ENCODE measurements at regions not wholly inside any gene's neighbourhood (a gene's known extent, or its start where the extent isn't known, plus 50 kb on each side); places are given as distances from the start of the nearest gene placed in this dataset.
"Not testable (repeated sequence)": the region's sequence is repeated elsewhere in the genome, so short reads cannot be mapped to it uniquely, and the experiment has no call there.

GRCh38 chr1:43098200-43098599 is 73.9 kb downstream of the EBNA1BP2 start:
- CTCF ChIA-PET, result no interaction called here

DNA sequence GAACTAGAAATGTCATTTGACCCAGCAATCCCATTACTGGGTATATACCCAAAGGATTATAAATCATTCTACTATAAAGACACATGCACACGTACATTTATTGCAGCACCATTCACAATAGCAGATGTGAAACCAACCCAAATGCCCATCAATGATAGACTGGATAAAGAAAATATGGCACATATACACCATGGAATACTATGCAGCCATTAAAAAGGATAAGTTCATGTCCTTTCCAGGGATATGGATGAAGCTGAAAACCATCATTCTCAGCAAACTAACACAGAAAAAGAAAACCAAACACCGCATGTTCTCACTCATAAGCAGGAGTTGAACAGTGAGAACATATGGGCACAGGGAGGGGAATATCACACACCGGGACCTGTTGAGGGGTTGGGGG is 75.6 kb downstream of the EBNA1BP2 start:
- peaks cover 14% of the 10 kb centered on the region for H3K27me3 Mint-ChIP-seq (ENCODE audit: unreplicated experiment)
- H3K4me3 Mint-ChIP-seq (ENCODE audit: low read depth, unreplicated experiment); H3K36me3 Mint-ChIP-seq (ENCODE audit: insufficient read depth, unreplicated experiment); CTCF ChIA-PET; H3K4me1 Mint-ChIP-seq (ENCODE audit: low read depth, unreplicated experiment); BruUV-seq (replicated peaks); H3K9me3 Mint-ChIP-seq (ENCODE audit: low read depth, unreplicated experiment); H3K27ac Mint-ChIP-seq (ENCODE audit: unreplicated experiment); intact Hi-C loops (cut with micrococcal nuclease; ENCODE audit: unreplicated experiment); DNase-seq: not testable (repeated sequence)

More at GRCh38 chr1:43098200-43098599, 73.9 kb downstream of the EBNA1BP2 start:
- TF ChIP-seq CTCF (IDR thresholded peaks at IDR 0.05; ENCODE audit: unreplicated experiment), result no peak
- no peak overlapping the region for H3K4me3 Mint-ChIP-seq (ENCODE audit: low read depth, unreplicated experiment)
- H3K27ac Mint-ChIP-seq (ENCODE audit: unreplicated experiment), result no peak overlapping the region
- peaks cover 14% of the 10 kb centered on the region for H3K27me3 Mint-ChIP-seq (ENCODE audit: unreplicated experiment)
- DNase-seq, result no peak
- intact Hi-C loops (cut with micrococcal nuclease; ENCODE audit: unreplicated experiment), result no loop called here
- H3K9me3 Mint-ChIP-seq (ENCODE audit: low read depth, unreplicated experiment), result no peaks in the 10 kb centered on the region
- no peaks in the 10 kb centered on the region for H3K4me1 Mint-ChIP-seq (ENCODE audit: low read depth, unreplicated experiment)
- H3K36me3 Mint-ChIP-seq (ENCODE audit: insufficient read depth, unreplicated experiment), result no peaks in the 10 kb centered on the region
- BruUV-seq (replicated peaks), result no TSS peak

DNA sequence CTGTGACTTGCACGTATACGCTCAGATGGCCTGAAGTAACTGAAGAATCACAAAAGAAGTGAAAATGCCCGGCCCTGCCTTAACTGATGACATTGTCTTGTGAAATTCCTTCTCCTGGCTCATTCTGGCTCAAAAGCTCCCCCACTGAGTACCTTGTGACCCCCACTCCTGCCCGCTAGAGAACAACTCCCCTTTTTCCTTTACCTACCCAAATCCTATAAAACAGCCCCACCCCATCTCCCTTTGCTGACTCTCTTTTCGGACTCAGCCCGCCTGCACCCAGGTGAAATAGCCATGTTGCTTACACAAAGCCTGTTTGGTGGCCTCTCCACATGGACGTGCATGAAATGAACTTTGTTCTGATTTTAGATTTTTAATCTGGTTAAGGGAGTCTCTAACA is 81.3 kb downstream of the EBNA1BP2 start:
- not testable (repeated sequence) for H3K4me1 Mint-ChIP-seq (ENCODE audit: low read depth, unreplicated experiment)

DNA sequence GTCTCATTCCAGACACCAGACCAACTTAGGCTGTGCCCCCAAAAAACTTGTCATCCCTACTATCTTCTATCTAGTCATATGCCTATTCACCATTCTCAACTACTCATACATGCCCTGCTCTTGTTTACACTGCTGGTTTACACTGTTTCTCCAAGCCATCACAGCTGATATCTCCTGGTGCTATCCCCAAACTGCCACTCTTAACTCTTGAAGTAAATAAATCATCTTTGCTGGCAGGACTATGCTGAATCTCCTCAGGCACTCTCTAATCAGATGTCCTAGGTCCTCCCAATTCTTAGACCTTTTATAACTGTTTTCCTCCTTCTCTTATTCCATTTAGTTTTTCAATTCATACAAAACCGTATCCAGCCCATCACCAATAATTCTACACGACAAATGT is 81.9 kb downstream of the EBNA1BP2 start:
- intact Hi-C loops (cut with micrococcal nuclease; ENCODE audit: unreplicated experiment); BruUV-seq (replicated peaks); H3K9me3 Mint-ChIP-seq (ENCODE audit: low read depth, unreplicated experiment); H3K4me1 Mint-ChIP-seq (ENCODE audit: low read depth, unreplicated experiment); CTCF ChIA-PET; DNase-seq; H3K4me3 Mint-ChIP-seq (ENCODE audit: low read depth, unreplicated experiment); H3K27ac Mint-ChIP-seq (ENCODE audit: unreplicated experiment); H3K36me3 Mint-ChIP-seq (ENCODE audit: insufficient read depth, unreplicated experiment): not testable (repeated sequence)
- peaks cover 44% of the 10 kb centered on the region for H3K27me3 Mint-ChIP-seq (ENCODE audit: unreplicated experiment)

More for the DNA sequence above, 81.3 kb downstream of the EBNA1BP2 start:
- peaks cover 39% of the 10 kb centered on the region for H3K27me3 Mint-ChIP-seq (ENCODE audit: unreplicated experiment)
- H3K4me3 Mint-ChIP-seq (ENCODE audit: low read depth, unreplicated experiment); H3K9me3 Mint-ChIP-seq (ENCODE audit: low read depth, unreplicated experiment); CTCF ChIA-PET; intact Hi-C loops (cut with micrococcal nuclease; ENCODE audit: unreplicated experiment); DNase-seq; BruUV-seq (replicated peaks); H3K27ac Mint-ChIP-seq (ENCODE audit: unreplicated experiment); H3K36me3 Mint-ChIP-seq (ENCODE audit: insufficient read depth, unreplicated experiment): not testable (repeated sequence)

- DNase-seq, result no peak
- intact Hi-C loops (cut with micrococcal nuclease; ENCODE audit: unreplicated experiment), result no loop called here
- CTCF ChIA-PET, result no interaction called here
- peaks cover 31% of the 10 kb centered on the region for H3K27me3 Mint-ChIP-seq (ENCODE audit: unreplicated experiment)
- no peaks in the 10 kb centered on the region for H3K36me3 Mint-ChIP-seq (ENCODE audit: insufficient read depth, unreplicated experiment)
- H3K9me3 Mint-ChIP-seq (ENCODE audit: low read depth, unreplicated experiment), result no peaks in the 10 kb centered on the region
- no TSS peak for BruUV-seq (replicated peaks)
- TF ChIP-seq CTCF (IDR thresholded peaks at IDR 0.05; ENCODE audit: unreplicated experiment), result no peak
- no peaks in the 10 kb centered on the region for H3K4me1 Mint-ChIP-seq (ENCODE audit: low read depth, unreplicated experiment)
- H3K4me3 Mint-ChIP-seq (ENCODE audit: low read depth, unreplicated experiment), result no peak overlapping the region
- H3K27ac Mint-ChIP-seq (ENCODE audit: unreplicated experiment), result no peak overlapping the region
These were observed 88.7 kb downstream of the EBNA1BP2 start for GRCh38 chr1:43083375-43083891.

DNA sequence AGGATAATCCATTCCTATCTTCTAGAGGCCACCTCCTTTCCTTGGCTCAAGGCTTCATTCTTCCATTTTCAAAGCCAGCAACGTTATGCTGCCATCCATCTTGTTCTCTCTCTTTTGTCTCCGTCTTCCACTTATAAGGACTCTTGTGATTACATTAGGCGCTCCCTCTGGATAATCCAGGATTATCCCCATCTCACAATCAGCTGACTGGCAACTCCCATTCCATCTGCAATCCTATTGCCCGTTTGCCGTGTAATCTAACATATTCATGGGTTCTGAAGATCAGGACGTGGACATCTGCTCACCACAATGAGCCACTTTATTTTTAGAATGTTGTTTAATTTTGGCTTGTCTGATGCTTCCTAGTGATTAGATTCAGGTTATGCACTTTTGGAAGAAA is 89.3 kb downstream of the EBNA1BP2 start:
- CTCF ChIA-PET, result interaction anchor here (1.1 kb wide), 1 partner anchor 9 kb away, joined by 4 read pairs; no protein-coding TSS in a partner anchor
- TF ChIP-seq CTCF (IDR thresholded peaks at IDR 0.05; ENCODE audit: unreplicated experiment), result no peak
- intact Hi-C loops (cut with micrococcal nuclease; ENCODE audit: unreplicated experiment), result no loop called here
- Mint-ChIP-seq H3K9me3 (ENCODE audit: low read depth, unreplicated experiment) (no peaks in the 10 kb centered on the region), H3K27me3 (ENCODE audit: unreplicated experiment) (peaks cover 26% of the 10 kb centered on the region), H3K4me1 (ENCODE audit: low read depth, unreplicated experiment) (no peaks in the 10 kb centered on the region), H3K27ac (ENCODE audit: unreplicated experiment) (no peak overlapping the region), H3K4me3 (ENCODE audit: low read depth, unreplicated experiment) (no peak overlapping the region), H3K36me3 (ENCODE audit: insufficient read depth, unreplicated experiment) (no peaks in the 10 kb centered on the region)
- BruUV-seq (replicated peaks), result no TSS peak
- no peak for DNase-seq
